ENCODE measurements at regions not wholly inside any gene's neighbourhood (a gene's known extent, or its start where the extent isn't known, plus 50 kb on each side); places are given as distances from the start of the nearest gene placed in this dataset.

DNA sequence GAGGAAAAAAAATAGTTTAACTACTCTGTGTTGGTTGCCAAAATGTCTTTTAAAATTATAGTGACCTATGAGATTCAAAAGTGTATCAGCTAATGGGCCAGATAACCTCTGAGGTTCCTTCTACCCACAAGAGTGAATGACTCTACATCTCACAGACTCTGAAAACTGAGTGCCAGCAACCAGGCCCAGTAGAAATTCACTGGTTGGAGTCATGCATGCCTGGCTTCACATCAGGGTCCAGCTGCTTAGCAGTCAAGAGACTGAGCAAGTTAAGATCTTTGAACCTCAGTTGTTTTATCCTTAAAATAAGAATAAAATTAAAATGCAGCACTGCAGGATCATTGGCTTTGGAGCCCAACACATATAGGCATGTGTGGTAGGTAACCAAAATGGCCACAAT lies 342.6 kb upstream of the NFIA start:
- CTCF ChIA-PET: no interaction called here
- H3K4me1 Mint-ChIP-seq: no peaks in the 10 kb centered on the region
- H3K27me3 Mint-ChIP-seq (ENCODE audit: low read depth): no peaks in the 10 kb centered on the region
- no peak overlapping the region for H3K4me3 Mint-ChIP-seq
- 0 out of 2 replicates have a peak, but pooled peaks cover 5% of the 10 kb centered on the region for H3K9me3 Mint-ChIP-seq
- TF ChIP-seq TEAD1 (CRISPR knock-in tag; IDR thresholded peaks at IDR 0.05) (no peak), CBFB (CRISPR knock-in tag; IDR thresholded peaks at IDR 0.05; ENCODE audit: low read depth) (no peak), RELA (CRISPR knock-in tag; IDR thresholded peaks at IDR 0.05; ENCODE audit: borderline replicate concordance) (no peak)
- ATAC-seq (no peak), DNase-seq (ENCODE audit: low spot score) (no peak)
- POLR2A ChIA-PET: no interaction called here
- no peaks in the 10 kb centered on the region for H3K36me3 Mint-ChIP-seq
- no peak overlapping the region for H3K27ac Mint-ChIP-seq

- CTCF ChIA-PET: no interaction called here
- Mint-ChIP-seq H3K9me3 (peaks cover 38% of the 10 kb centered on the region), H3K36me3 (peaks cover 14% of the 10 kb centered on the region), H3K27ac (no peak overlapping the region), H3K27me3 (ENCODE audit: low read depth) (no peaks in the 10 kb centered on the region), H3K4me1 (peaks cover 12% of the 10 kb centered on the region), H3K4me3 (no peak overlapping the region)
- ATAC-seq (peak; percentile 47), DNase-seq (ENCODE audit: low spot score) (no peak)
- POLR2A ChIA-PET: no interaction called here
- TF ChIP-seq ESRRA (CRISPR knock-in tag; IDR thresholded peaks at IDR 0.05; ENCODE audit: borderline replicate concordance) (no peak), TEAD1 (CRISPR knock-in tag; IDR thresholded peaks at IDR 0.05) (no peak), AFF4 (CRISPR knock-in tag; IDR thresholded peaks at IDR 0.05; ENCODE audit: borderline replicate concordance) (no peak), E2F5 (CRISPR knock-in tag; IDR thresholded peaks at IDR 0.05) (no peak), ZNF416 (CRISPR knock-in tag; IDR thresholded peaks at IDR 0.05) (no peak), FOXP1 (CRISPR knock-in tag; IDR thresholded peaks at IDR 0.05; ENCODE audit: borderline replicate concordance) (no peak), GABPB1 (CRISPR knock-in tag; IDR thresholded peaks at IDR 0.05) (no peak), ZNF281 (CRISPR knock-in tag; IDR thresholded peaks at IDR 0.05) (no peak), ERG (CRISPR knock-in tag; IDR thresholded peaks at IDR 0.05) (no peak), FOXJ3 (CRISPR knock-in tag; IDR thresholded peaks at IDR 0.05; ENCODE audit: borderline replicate concordance) (no peak), ZNF671 (CRISPR knock-in tag; IDR thresholded peaks at IDR 0.05) (no peak), TCF7 (CRISPR knock-in tag; IDR thresholded peaks at IDR 0.05; ENCODE audit: low read depth) (no peak), ZNF232 (CRISPR knock-in tag; IDR thresholded peaks at IDR 0.05) (no peak), CREB1 (CRISPR knock-in tag; IDR thresholded peaks at IDR 0.05) (no peak), ZBTB21 (CRISPR knock-in tag; IDR thresholded peaks at IDR 0.05; ENCODE audit: borderline replicate concordance) (no peak), ELF4 (CRISPR knock-in tag; IDR thresholded peaks at IDR 0.05; ENCODE audit: low read depth) (no peak), OVOL2 (CRISPR knock-in tag; IDR thresholded peaks at IDR 0.05; ENCODE audit: borderline replicate concordance) (no peak)
Measured at GRCh38 chr1:60732977-60733401, 349.4 kb upstream of the NFIA start.
